HCT116 (cell line): ENCODE measurements at regions not wholly inside any gene's neighbourhood (a gene's known extent, or its start where the extent isn't known, plus 50 kb on each side); places are given as distances from the start of the nearest gene placed in this dataset.

ENCODE experiments used
- ATAC-seq: fragments of 200-7000 bp; cut with Tn5 transposase; 2 replicates; pipeline ENCODE4 v1.9.1; 2020; ENCODE audit warnings: mild to moderate bottlenecking, moderate library complexity
- BruUV-seq: library from RNA; stranded (reverse); fragments of 400-500 nt; replicated peaks from 2 replicates; lab custom pipeline; 2021; lab: Mats Ljungman, UMichigan
- CTCF ChIA-PET: fragments of 300-600 bp; sonication (Branson Sonifier 250); formaldehyde crosslinking; loops from one replicate; lab custom pipeline; 2021; ENCODE audit warnings: antibody characterized with exemption; lab: Charles Lee
- POLR2A ChIA-PET: fragments of 300-600, 350-600 bp; sonication (Branson Sonifier 250); formaldehyde crosslinking; loops from one replicate; lab custom pipeline; 2021; ENCODE audit warnings: antibody characterized with exemption; lab: Charles Lee
- RAD21 ChIA-PET, 2 experiments: fragments of 300-600 bp; sonication (Branson Sonifier 250); formaldehyde crosslinking; loops; one replicate each; lab custom pipeline; 2023; ENCODE audit warnings: low total read pairs in 2 of 2; ENCODE audit not compliant: uncharacterized antibody in 2 of 2, unreplicated experiment in 2 of 2, low non-redundant PET in 1 of 2; lab: Charles Lee
- DNase-seq: peaks from one replicate; pipeline ENCODE4 v3.0.0-alpha.2; 2010; ENCODE audit warnings: low read depth, low spot score
- H2AFZ ChIP-seq: fragments of 200-600 bp; shearing (Covaris generic), sonication (generic); 2 replicates; pipeline ENCODE4 v1.6.1; 2017; ENCODE audit warnings: low read depth, mixed run types, mixed read lengths, antibody characterized with exemption, low read length; ENCODE audit not compliant: poor library complexity, severe bottlenecking
- H3K27ac ChIP-seq: 2 replicates; pipeline ENCODE4 v1.5.1; 2012; ENCODE audit warnings: low read depth, low read length
- H3K27me3 ChIP-seq: fragments of 200-600 bp; sonication (generic); 2 replicates; pipeline ENCODE4 v1.6.1; 2016; ENCODE audit warnings: mixed run types, low read length, mixed read lengths; ENCODE audit not compliant: insufficient read depth
- H3K36me3 ChIP-seq, 2 experiments: fragments of 200-500 bp in 1 of 2; fragments of 200-600 bp in 1 of 2; sonication (Bioruptor generic) in 1 of 2; sonication (generic) in 1 of 2; 2 replicates each; pipeline versions ENCODE4 v1.5.1 to v1.6.1; 2014 to 2016; ENCODE audit warnings: low read length in 2 of 2, inconsistent platforms in 1 of 2, mixed read lengths in 1 of 2, mixed run types in 1 of 2; ENCODE audit not compliant: insufficient read depth in 2 of 2, control insufficient read depth in 1 of 2
- H3K4me1 ChIP-seq, 2 experiments: fragments of 200-600 bp in 1 of 2; sonication (generic) in 1 of 2; 2 replicates each; pipeline versions ENCODE4 v1.5.1 to v1.6.1; 2012 to 2017; ENCODE audit warnings: low read length in 2 of 2, inconsistent platforms in 1 of 2, mild to moderate bottlenecking in 1 of 2, mixed read lengths in 1 of 2, mixed run types in 1 of 2, moderate library complexity in 1 of 2; ENCODE audit not compliant: insufficient read depth in 2 of 2, control insufficient read depth in 1 of 2
- H3K4me2 ChIP-seq: fragments of 200-600 bp; sonication (generic); 2 replicates; pipeline ENCODE4 v1.6.1; 2017; ENCODE audit warnings: mixed run types, low read length, mixed read lengths
- H3K4me3 ChIP-seq, 2 experiments: fragments of 200-600 bp in 1 of 2; sonication (generic) in 1 of 2; replicated peaks in 1 of 2; 2 replicates each; pipeline ENCODE4 v1.5.1; 2011 to 2016; ENCODE audit warnings: low read length in 2 of 2, control low read depth in 1 of 2, low read depth in 1 of 2, mild to moderate bottlenecking in 1 of 2, mixed read lengths in 1 of 2, mixed run types in 1 of 2
- H3K79me2 ChIP-seq: fragments of 200-600 bp; sonication (generic); 2 replicates; pipeline ENCODE4 v1.6.1; 2017; ENCODE audit warnings: mild to moderate bottlenecking, mixed run types, low read length, moderate library complexity, mixed read lengths; ENCODE audit not compliant: insufficient read depth
- H3K9ac ChIP-seq: fragments of 200-600 bp; sonication (generic); 2 replicates; pipeline ENCODE4 v1.6.1; 2016; ENCODE audit warnings: low read length, mixed read lengths
- H3K9me2 ChIP-seq: fragments of 200-600 bp; sonication (generic), shearing (Covaris generic); 2 replicates; pipeline ENCODE4 v1.6.1; 2017; ENCODE audit warnings: mixed run types, mild to moderate bottlenecking, moderate library complexity; ENCODE audit not compliant: insufficient read depth
- H3K9me3 ChIP-seq, 2 experiments: fragments of 200-500 bp in 1 of 2; fragments of 200-600 bp in 1 of 2; sonication (Bioruptor generic) in 1 of 2; sonication (generic) in 1 of 2; 2 replicates each; pipeline ENCODE4 v1.6.1; 2014 to 2017; ENCODE audit warnings: low read length in 2 of 2, mixed read lengths in 2 of 2, inconsistent platforms in 1 of 2, low read depth in 1 of 2, mild to moderate bottlenecking in 1 of 2, mixed run types in 1 of 2, moderate library complexity in 1 of 2; ENCODE audit not compliant: control insufficient read depth in 1 of 2, insufficient read depth in 1 of 2
- H4K20me1 ChIP-seq: fragments of 200-600 bp; sonication (generic), shearing (Covaris generic); 2 replicates; pipeline ENCODE4 v1.6.1; 2017; ENCODE audit warnings: mixed run types, mild to moderate bottlenecking, moderate library complexity; ENCODE audit not compliant: insufficient read depth
- CBX3 ChIP-seq: IDR thresholded peaks from 2 replicates; pipeline ENCODE4 v1.6.1; 2012; ENCODE audit warnings: low read depth
- CEBPB ChIP-seq: IDR thresholded peaks from 2 replicates; pipeline ENCODE4 v1.6.1; 2012; ENCODE audit warnings: low read depth
- EGR1 ChIP-seq: IDR thresholded peaks from 2 replicates; pipeline ENCODE4 v1.6.1; 2012; ENCODE audit warnings: low read depth
- ELF1 ChIP-seq: IDR thresholded peaks from 2 replicates; pipeline ENCODE4 v1.6.1; 2012; ENCODE audit warnings: low read depth, borderline replicate concordance
- EZH2 ChIP-seq: fragments of 200-600 bp; sonication (generic); IDR thresholded peaks from 2 replicates; pipeline ENCODE4 v1.6.1; 2017; ENCODE audit warnings: antibody characterized with exemption, mixed run types
- EZH2phosphoT487 ChIP-seq: fragments of 200-600 bp; IDR thresholded peaks from 2 replicates; pipeline ENCODE4 v1.6.1; 2018; ENCODE audit warnings: antibody characterized with exemption, borderline replicate concordance
- JUND ChIP-seq: IDR thresholded peaks from 2 replicates; pipeline ENCODE4 v1.6.1; 2012
- POLR2A ChIP-seq: IDR thresholded peaks from 2 replicates; pipeline ENCODE4 v1.7.0; 2011; ENCODE audit warnings: borderline replicate concordance; ENCODE audit not compliant: insufficient read depth, insufficient read length; ENCODE audit errors: extremely low read depth
- POLR2AphosphoS5 ChIP-seq: IDR thresholded peaks from 2 replicates; pipeline ENCODE4 v1.6.1; 2011; ENCODE audit warnings: mild to moderate bottlenecking, low read depth, low read length, moderate library complexity
- REST ChIP-seq: IDR thresholded peaks from 2 replicates; pipeline ENCODE4 v1.6.1; 2012; ENCODE audit warnings: low read depth
- SIN3A ChIP-seq: IDR thresholded peaks from 2 replicates; pipeline ENCODE4 v1.6.1; 2012; ENCODE audit warnings: low read depth
- SRF ChIP-seq: IDR thresholded peaks from 2 replicates; pipeline ENCODE4 v1.6.1; 2012; ENCODE audit warnings: low read depth
- intact Hi-C: fragments of 100-400 bp; cut with micrococcal nuclease; formaldehyde crosslinking; loops from 2 replicates; pipeline ENCODE4 v1.10.0; 2022
- TF ChIP-seq, protein P1 (sequence below): IDR thresholded peaks from 2 replicates; pipeline ENCODE4 v1.6.1; 2012

GRCh38 chrX:118879586-118879985, 56.0 kb downstream of the ZCCHC12 start:
- RAD21 ChIA-PET: interaction anchor here in 1 of 2 experiments (0.5 kb wide), 1 partner anchor 50 kb away, joined by 8 read pairs; no protein-coding TSS in a partner anchor
- DNase-seq (no peak), ATAC-seq (no peak)
- intact Hi-C loops: no loop called here
- no peak overlapping the region for H3K4me3 ChIP-seq
- H2AFZ ChIP-seq: no peak overlapping the region
- H3K9ac ChIP-seq: no peak overlapping the region
- BruUV-seq: no TSS peak
- TF ChIP-seq ELF1 (no peak), JUND (no peak), EZH2phosphoT487 (no peak), EZH2 (no peak), SRF (no peak), CEBPB (no peak), CBX3 (no peak), POLR2AphosphoS5 (no peak), REST (no peak), POLR2A (no peak), EGR1 (no peak), SIN3A (no peak)
- TF ChIP-seq, protein P1, sequence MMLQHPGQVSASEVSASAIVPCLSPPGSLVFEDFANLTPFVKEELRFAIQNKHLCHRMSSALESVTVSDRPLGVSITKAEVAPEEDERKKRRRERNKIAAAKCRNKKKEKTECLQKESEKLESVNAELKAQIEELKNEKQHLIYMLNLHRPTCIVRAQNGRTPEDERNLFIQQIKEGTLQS: no peak
- H3K4me2 ChIP-seq: no peak overlapping the region
- no peaks in the 10 kb centered on the region for H3K9me3 ChIP-seq
- no peaks in the 10 kb centered on the region for H3K9me2 ChIP-seq
- no peak overlapping the region for H3K27ac ChIP-seq
- POLR2A ChIA-PET: interaction anchor here (0.7 kb wide), 1 partner anchor 204 kb away, joined by 3 read pairs; no protein-coding TSS in a partner anchor
- no peaks in the 10 kb centered on the region for H3K4me1 ChIP-seq
- CTCF ChIA-PET: no interaction called here
- H3K36me3 ChIP-seq: no peaks in the 10 kb centered on the region
- no peaks in the 10 kb centered on the region for H3K79me2 ChIP-seq
- H4K20me1 ChIP-seq: no peaks in the 10 kb centered on the region
- no peaks in the 10 kb centered on the region for H3K27me3 ChIP-seq
